AG09309 (cell line): ENCODE measurements at regions not wholly inside any gene's neighbourhood (a gene's known extent, or its start where the extent isn't known, plus 50 kb on each side); places are given as distances from the start of the nearest gene placed in this dataset.

ENCODE experiments used
- DNase-seq: peaks from one replicate; pipeline ENCODE4 v3.0.0-alpha.2; 2010; ENCODE audit warnings: low read depth
- H3K4me3 ChIP-seq: 2 replicates; pipeline ENCODE4 v1.5.1; 2011; ENCODE audit warnings: mild to moderate bottlenecking, low read depth, low read length, moderate library complexity; ENCODE audit not compliant: control insufficient read depth
- TF ChIP-seq, protein P1 (sequence below): IDR thresholded peaks from 2 replicates; pipeline ENCODE4 v1.5.1; 2011; ENCODE audit warnings: mild to moderate bottlenecking, low read depth, low read length, inconsistent platforms; ENCODE audit not compliant: insufficient read depth, control insufficient read depth; ENCODE audit errors: missing control alignments

DNA sequence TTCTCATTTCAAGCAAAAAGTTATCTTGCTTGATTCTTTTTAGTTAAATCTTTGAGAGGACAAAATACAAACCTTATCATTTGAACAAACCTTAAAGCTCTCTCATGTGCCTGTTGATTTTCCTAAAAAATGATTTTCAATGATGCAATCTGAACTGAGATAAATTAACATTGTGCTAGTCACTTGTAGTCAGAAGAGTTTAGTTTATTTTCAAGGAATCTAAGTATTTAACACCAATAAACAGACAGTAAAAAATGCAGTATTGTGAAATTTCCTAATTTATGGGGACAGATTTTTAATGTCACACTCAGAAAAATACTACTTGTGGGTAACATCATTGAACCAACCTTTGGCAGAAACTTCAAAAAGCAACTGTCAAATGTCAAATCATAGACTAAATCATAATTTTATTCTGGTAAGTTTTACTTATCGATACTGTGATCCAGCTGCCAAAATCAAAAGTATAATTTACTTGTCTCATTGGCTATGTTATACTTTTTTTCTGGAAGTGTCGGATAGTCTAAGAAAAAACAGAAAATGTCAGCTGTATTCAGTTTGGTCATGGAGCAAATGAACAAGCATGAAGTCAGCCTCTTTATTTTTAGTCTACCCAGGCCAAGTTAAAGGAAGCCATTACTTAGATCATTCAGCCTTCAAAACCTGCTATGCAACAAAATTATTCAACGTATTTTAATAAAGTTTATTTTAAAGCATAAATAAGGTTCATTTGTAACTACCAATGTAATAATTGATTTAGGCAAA, 52.4 kb upstream of the FNDC3B start:
- H3K4me3 ChIP-seq, result no peak overlapping the region
- TF ChIP-seq, protein P1, sequence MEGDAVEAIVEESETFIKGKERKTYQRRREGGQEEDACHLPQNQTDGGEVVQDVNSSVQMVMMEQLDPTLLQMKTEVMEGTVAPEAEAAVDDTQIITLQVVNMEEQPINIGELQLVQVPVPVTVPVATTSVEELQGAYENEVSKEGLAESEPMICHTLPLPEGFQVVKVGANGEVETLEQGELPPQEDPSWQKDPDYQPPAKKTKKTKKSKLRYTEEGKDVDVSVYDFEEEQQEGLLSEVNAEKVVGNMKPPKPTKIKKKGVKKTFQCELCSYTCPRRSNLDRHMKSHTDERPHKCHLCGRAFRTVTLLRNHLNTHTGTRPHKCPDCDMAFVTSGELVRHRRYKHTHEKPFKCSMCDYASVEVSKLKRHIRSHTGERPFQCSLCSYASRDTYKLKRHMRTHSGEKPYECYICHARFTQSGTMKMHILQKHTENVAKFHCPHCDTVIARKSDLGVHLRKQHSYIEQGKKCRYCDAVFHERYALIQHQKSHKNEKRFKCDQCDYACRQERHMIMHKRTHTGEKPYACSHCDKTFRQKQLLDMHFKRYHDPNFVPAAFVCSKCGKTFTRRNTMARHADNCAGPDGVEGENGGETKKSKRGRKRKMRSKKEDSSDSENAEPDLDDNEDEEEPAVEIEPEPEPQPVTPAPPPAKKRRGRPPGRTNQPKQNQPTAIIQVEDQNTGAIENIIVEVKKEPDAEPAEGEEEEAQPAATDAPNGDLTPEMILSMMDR, result no peak

More for the DNA sequence above, 52.4 kb upstream of the FNDC3B start:
- no peak for DNase-seq
